Middle frontal gyrus (tissue), 1 donor: ENCODE measurements at regions not wholly inside any gene's neighbourhood (a gene's known extent, or its start where the extent isn't known, plus 50 kb on each side); places are given as distances from the start of the nearest gene placed in this dataset.
A peak's percentile ranks its signal among the peaks of the same experiment; 100 is the strongest.
"Not testable (repeated sequence)": the region's sequence is repeated elsewhere in the genome, so short reads cannot be mapped to it uniquely, and the experiment has no call there.

Experiments used
- DNase-seq: peaks from one replicate; pipeline ENCODE4 v3.0.0-alpha.2; 2015; ENCODE audit warnings: low spot score; ENCODE audit errors: extremely low spot score

GRCh38 chr9:62798884-62799850 lies 1609.3 kb downstream of the SPATA31A7 start:
- peak; percentile 3 for DNase-seq

- DNase-seq: peak; percentile 3
Measured at GRCh38 chr9:62799851-62800371, 1610.1 kb downstream of the SPATA31A7 start.

DNA sequence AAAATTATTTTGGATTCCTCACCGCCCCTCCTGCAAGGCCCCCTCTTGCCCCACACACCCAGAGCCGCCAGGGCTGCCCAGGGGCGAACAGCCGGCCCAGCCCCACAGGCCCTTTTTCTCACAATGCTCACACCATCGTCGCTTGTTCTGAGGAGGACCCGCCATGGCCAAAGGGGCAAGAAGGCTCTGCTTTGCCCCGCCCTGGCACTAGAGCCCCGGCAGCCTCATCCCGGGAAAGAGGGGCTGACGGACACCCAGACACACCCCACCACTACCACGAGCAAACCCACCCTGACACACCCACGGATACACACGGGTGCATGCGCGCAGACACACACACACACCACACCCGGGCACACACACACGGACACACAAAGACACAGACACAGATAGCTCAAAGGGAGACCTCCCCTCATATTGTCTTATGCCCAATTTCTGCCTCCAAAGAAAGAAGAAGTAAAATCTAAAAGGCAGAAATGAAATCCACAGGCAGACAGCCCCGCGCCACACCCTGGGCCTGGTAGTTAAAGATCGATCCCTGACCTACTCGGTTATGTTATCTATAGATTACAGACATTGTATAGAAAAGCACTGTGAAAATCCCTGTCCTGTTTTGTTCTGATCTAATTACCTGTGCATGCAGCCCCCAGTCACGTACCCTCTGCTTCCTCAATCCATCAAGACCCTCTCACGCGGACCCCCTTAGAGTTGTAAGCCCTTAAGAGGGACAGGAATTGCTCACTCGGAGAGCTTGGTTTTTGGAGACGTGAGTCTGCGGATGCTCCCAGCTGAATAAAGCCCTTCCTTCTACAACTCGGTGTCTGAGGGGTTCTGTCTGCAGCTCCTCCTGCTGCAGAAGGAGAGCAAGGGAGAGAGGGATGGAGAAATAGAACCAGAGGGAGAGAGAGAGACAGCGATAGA lies 1610.9 kb downstream of the SPATA31A7 start:
- peak; percentile 2 for DNase-seq

GRCh38 chr9:62801372-62801811 lies 1611.6 kb downstream of the SPATA31A7 start:
- peak; percentile 3 for DNase-seq

DNA sequence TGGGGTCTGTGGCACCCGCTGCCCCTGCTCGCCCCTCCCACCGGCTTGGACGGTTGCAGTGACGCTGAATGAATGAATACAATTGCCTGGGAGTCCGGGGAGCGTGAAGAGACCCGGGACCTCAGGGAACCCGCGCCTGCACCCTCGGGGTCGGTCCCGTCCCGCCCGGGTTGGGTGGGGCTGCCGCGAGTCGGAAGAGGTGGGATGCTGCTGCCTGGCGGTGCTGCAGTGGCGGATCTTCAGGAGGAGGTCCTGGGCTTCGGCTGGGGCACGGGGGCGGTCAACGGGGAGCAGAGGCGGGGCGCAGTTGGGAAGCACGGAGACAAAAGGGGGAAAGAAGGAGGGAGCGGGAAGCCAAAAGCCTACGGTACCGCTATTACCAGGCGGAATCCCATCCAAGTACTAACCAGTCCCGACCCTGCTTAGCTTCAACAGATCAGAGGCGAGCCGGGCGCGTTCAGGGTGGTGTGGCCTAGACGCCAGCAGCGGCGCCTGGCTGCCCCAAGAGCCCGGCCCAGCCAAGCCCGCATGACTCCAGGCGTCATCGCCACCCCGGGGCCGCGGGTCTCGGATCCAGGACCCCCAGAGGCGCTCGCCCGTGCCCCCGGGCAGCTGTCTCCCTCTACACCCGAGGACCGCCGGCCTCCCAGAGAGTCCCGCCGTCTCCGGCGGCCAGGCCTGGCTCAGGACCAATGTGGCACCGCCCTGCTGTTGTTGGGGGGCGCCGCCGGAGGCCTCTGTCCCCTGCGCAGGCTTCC lies 1612.3 kb downstream of the SPATA31A7 start:
- DNase-seq: peak; percentile 34

DNA sequence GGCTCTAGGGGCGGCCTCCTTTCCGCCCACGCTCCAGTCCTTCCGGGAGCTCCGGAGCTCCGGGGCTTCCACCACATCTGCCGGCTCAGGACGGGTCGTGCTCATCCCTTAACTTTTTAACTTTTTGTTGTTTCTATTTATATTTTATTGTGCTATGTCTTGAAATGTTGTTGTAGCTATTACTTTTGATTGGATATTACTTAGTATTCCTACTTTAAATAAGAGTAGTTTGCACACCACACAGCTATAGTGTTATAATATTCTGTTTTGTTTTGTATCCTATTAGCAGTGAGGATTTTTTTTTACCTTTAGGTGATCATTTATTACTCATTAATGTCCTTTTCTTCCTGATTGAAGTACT lies 1612.9 kb downstream of the SPATA31A7 start:
- DNase-seq: not testable (repeated sequence)

GRCh38 chr9:62803099-62803498 lies 1613.3 kb downstream of the SPATA31A7 start:
- DNase-seq: not testable (repeated sequence)

- not testable (repeated sequence) for DNase-seq
Measured at GRCh38 chr9:62804314-62804713, 1614.5 kb downstream of the SPATA31A7 start.

DNA sequence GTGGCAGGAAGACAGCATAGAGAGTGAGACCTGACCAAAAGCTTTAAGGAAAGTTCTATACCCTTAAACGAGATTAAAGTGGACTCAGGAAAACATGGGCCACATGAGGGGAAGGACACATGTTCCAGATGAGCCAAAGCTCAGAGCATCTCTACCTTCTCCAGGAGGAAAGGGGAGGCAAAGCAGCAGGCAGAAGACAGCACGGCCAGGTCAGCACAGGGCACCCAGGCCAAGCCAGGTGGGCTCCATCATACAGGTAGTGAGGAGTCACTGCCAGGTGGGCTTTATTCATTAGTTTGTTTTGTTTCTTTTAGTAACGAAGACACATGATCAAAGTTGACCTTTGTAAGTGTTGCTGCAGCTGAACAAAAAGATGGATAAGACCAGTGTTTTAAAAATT lies 1617.6 kb downstream of the SPATA31A7 start:
- not testable (repeated sequence) for DNase-seq

- DNase-seq: peak; percentile 5
Measured at GRCh38 chr9:62808081-62808480, 1618.2 kb downstream of the SPATA31A7 start.

DNA sequence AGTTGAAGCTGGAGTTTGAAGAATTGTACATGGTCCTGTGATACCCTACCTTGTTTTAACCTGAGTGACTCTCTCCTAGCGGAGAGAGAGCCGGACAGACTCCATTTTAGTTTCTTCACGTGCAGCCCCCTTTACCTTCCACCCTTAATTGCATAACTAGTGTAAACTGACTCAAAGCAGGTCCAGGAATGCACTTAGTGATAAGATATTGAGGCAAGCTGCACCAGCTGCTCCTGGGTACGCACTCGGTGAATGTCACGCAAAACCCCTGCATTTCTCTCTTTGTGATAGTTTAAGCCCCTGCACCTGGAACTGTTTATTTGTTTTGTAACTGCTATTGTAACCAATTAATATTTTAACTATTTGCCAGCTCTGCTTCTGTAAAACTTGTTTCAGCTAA lies 1620.5 kb downstream of the SPATA31A7 start:
- not testable (repeated sequence) for DNase-seq

DNA sequence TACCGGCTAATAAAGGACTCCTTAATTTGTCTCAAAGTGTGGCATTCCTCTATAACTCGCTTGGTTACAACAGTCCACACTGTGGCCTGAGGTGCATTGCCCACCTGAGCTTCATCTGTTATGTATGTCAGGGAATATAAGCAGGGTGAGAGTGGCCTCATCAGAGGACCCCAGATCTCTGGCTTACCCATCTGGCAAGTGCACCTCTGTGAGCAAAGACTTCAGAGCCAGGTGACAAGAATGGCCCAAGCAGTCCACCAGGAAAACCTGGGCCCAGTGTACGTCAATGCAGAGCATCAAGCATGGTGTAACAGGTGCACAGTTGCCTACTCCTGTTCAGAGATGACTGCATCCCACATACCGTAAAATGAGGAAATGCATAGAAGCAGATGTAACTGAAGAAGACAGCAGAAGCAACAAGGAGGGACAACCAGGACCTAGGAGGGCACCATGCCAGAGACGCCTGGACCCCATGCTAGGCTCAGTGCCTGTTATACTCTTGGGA lies 1621.0 kb downstream of the SPATA31A7 start:
- not testable (repeated sequence) for DNase-seq

DNA sequence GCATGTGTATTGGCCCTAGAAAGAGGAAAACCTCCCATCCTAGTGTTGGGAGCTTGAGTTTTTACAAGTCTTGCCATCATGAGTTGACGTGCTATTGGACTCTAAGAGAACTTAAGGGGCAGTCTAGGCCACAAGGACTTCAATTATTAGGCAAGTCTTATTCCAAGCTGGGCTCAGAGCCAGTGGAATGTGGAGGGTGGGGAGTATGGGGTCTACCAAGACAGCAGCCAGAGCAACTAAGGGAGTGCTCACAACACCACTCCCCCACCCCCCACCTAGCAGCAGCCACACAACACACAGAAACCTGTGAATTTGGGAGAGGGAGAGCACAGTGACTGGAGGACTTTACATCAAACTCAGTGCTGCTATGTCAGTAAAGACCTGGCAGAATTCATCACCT lies 1625.6 kb downstream of the SPATA31A7 start:
- not testable (repeated sequence) for DNase-seq

DNA sequence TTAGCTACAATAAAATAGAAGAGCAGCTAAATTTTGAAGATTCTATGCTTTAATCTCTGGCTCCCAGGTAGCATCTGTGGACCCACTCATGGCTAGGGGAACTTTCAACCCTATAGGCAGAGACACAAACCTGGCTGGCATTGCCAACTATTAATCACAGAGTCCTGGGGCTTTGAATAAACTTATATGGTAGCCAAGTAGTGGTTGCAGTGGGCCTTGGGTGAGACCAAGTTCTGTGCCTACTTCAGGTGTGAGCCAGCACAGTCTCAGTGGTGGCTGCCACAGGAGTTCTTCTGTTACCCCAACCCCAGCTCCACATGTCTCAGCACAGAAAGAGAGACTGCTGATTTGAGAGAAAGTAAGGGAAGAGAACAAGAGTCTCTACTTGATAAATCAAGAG lies 1626.5 kb downstream of the SPATA31A7 start:
- not testable (repeated sequence) for DNase-seq

DNA sequence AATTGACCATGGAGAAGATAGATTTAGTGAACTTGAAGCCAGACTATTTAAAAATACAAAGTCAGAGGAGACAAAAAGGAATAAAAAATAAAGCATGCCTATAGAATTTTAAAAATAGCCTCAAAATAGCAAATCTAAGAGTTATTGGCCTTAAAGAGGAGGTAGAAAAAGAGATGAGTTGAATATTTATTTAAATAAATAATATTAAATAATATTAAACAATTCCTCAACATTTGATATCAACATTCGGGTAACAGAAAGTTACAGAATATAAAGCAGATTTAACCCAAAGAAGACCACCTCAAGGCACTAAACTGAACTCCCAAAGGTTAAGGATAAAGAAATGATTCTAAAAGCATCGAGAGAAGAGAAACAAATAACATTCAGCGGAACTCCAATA lies 1627.4 kb downstream of the SPATA31A7 start:
- DNase-seq: not testable (repeated sequence)

DNA sequence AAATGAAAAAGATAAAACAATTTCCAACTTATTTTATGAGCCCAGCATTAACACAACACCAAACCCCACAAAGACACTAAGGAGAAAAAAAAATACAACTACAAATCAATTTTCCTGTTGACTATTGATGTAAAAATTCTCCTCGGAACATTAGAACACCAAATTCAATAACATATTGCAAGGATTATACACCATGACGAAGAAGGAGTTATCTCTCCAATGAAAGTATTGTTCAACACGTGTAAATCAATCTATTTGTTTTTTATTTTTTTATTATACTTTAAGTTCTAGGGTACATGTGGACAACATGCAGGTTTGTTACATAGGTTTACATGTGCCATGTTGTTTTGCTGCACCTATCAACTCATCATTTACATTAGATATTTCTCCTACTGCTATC lies 1632.3 kb downstream of the SPATA31A7 start:
- DNase-seq: not testable (repeated sequence)

DNA sequence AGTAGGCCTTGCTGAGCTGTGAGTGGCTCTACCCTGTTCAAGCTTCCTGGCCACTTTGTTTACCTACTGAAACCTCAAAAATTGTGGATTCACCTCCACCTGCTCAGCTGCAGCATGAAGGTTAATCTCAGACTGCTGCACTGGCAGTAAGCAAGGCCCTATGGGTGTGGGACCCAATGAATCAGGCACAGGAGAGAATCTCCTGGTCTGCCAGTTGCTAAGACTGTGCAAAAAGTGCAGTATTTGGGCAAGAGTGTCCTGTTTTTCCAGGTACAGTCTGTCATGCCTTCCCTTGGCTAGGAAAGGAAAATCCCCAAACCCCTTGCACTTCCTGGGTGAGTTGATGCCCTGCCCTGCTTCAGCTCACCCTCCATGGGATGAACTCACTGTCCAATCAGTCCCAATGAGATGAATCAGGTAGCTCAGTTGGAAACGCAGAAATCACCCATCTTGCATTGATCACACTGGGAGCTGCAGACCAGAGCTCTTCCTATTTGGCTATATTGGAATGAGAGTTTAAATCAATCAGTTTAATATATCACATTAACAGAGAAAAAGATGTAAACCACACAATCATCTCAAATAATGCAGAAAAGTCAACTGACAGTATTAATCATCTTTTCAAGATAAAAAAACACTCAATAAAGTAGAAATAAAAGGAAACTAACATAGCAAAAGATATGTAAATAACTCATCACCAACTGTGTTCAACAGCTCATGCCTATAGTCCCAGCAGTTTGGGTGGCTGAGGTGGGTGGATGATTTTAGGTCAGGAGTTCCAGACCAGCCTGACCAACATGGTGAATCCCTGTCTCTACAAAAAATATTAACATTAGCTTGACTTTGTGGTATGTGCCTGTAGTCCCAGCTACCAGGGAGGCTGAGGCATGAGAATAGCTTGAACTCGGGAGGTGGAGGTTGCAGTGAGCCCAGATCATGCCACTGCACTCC lies 1638.4 kb downstream of the SPATA31A7 start:
- not testable (repeated sequence) for DNase-seq

DNA sequence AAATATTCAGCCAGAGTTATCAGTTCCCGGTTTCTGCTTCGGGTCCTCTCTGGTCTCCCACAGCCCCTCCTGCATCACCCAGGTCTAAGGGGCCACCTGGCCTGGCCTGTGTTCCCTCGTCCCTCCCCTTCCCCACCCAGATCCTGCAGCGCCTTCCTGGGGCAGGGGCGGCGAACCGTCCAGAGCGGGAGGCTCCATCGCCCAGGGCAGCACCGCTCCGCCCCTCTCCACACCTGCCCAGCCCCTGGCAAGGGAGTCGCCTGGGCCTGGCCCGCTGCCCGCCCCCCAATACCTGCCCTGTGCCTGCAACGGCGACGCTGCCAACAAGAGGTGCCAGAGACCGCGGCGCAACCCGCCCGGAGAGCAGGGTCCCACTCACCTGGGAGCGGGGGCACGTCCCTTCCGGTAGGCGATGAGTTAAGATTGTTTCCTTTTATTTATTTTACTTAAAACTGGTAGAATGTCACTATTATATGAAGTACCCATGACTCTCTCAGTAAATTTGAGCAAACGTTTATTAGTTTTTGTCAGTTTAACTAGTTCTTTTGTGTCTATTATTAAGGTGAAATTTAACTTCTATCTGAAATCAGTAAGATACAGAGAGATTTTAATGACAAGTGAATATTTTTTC lies 1641.1 kb downstream of the SPATA31A7 start:
- DNase-seq: not testable (repeated sequence)
